ENCODE measurements at regions not wholly inside any gene's neighbourhood (a gene's known extent, or its start where the extent isn't known, plus 50 kb on each side); places are given as distances from the start of the nearest gene placed in this dataset.

DNA sequence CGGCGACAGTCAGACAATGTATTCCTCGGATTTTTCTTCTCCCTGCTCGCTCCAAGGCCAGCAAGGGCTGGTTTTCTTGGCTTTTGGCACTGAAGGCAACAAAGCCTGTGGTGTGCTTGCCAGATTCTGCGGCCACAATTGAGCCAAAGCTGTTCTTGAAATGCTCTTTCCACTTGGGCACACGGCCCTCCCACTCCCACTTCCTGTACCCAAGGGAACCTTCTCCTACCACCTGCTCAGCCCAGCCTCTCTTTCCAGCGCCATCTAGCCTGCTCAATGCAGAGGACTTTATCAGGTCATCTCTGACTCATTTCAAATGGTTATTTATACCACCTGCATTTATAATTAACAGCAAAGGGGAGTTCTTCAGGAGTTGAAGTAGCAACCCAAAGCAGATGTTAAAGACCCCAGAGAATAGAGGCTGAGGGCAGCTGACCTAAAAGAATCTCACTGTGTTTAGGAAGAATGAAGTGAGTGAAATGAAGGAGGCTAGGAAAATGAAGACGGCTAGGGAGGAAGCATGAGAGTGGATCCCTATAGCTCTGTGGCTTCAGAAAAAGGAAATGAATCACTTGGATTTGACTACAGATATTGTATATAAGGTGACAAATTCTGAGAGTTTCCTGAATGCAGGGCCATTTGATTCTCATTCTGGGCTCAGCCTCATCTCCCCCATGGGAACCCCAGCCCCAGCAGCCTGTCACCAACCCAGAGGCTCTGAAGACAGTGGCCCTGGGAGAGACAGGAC, 439.0 kb downstream of the ENC1 start:
- ATAC-seq: peak; percentile 19
- Histone ChIP-seq H3K9me3 (no peaks in the 10 kb centered on the region), H3K4me3 (no peak overlapping the region), H3K4me1 (ENCODE audit: low read depth) (no peaks in the 10 kb centered on the region), H3K36me3 (ENCODE audit: low read depth) (no peaks in the 10 kb centered on the region)
- TF ChIP-seq, protein P1, sequence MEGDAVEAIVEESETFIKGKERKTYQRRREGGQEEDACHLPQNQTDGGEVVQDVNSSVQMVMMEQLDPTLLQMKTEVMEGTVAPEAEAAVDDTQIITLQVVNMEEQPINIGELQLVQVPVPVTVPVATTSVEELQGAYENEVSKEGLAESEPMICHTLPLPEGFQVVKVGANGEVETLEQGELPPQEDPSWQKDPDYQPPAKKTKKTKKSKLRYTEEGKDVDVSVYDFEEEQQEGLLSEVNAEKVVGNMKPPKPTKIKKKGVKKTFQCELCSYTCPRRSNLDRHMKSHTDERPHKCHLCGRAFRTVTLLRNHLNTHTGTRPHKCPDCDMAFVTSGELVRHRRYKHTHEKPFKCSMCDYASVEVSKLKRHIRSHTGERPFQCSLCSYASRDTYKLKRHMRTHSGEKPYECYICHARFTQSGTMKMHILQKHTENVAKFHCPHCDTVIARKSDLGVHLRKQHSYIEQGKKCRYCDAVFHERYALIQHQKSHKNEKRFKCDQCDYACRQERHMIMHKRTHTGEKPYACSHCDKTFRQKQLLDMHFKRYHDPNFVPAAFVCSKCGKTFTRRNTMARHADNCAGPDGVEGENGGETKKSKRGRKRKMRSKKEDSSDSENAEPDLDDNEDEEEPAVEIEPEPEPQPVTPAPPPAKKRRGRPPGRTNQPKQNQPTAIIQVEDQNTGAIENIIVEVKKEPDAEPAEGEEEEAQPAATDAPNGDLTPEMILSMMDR (IDR thresholded peaks at IDR 0.05): no peak
- intact Hi-C loops (cut with DNase I, micrococcal nuclease): no loop called here
- DNase-seq: no peak

DNA sequence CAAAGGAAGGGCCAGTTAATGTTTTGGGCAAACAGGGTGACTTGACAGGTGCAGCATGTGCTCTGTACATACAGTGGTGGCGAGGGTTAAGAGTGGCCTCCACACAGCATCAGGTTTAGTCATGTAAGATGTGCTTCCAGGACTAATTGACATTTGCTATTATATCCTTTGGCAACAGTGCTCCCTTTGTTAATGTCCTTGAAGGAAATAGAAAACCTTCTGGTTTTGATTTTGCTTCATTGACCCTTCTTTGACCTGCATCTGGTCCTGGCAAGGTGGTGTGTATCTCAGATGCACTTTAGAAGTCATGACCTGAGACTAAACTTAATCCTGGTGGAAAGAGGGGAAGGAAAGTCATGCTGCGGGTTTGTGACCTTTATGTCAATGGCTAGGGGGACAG, 440.0 kb downstream of the ENC1 start:
- intact Hi-C loops (cut with DNase I, micrococcal nuclease): no loop called here
- Histone ChIP-seq H3K36me3 (ENCODE audit: low read depth) (no peaks in the 10 kb centered on the region), H3K9me3 (no peaks in the 10 kb centered on the region), H3K4me3 (no peak overlapping the region), H3K4me1 (ENCODE audit: low read depth) (no peaks in the 10 kb centered on the region)
- TF ChIP-seq, protein P1 (IDR thresholded peaks at IDR 0.05): no peak
- ATAC-seq (no peak), DNase-seq (no peak)

DNA sequence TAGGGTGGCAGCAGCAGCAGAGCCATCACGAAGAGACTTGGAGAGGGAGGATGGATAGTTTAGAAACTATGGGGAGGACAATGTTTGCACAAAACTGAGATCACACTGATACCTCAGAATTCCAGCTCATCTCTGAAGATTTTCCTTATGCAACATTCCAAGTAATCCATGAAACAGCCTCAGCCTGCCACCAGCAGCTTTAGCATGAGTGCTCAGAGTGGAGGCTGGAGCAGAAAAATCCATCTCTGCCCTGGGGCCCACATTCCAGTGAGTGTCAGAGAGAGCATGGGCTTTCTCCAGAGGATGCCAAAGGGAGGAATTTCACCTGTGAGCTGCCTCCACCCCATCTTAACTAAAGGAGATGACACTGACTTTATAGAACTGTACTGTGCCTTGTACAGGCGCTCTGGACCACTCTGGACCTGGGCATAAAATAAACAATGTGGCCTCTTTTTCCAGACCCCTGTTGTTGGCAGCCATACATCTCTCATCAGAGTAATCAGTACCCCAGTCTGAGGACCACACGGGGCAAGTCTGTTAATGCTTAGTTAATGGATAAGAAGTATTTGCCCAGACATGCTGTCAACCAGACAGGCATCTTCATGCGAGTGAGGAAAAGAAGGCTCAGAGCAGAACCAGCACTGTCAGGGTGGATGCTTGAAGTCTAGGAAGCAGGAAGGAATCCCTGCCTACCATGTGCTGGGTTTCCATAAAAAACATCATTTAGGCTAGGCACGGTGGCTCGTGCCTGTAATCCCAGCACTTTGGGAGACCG, 440.9 kb downstream of the ENC1 start:
- Histone ChIP-seq H3K4me1 (ENCODE audit: low read depth) (no peaks in the 10 kb centered on the region), H3K9me3 (no peaks in the 10 kb centered on the region), H3K36me3 (ENCODE audit: low read depth) (no peaks in the 10 kb centered on the region), H3K4me3 (no peak overlapping the region)
- intact Hi-C loops (cut with DNase I, micrococcal nuclease): no loop called here
- TF ChIP-seq, protein P1 (IDR thresholded peaks at IDR 0.05): no peak
- ATAC-seq: no peak
- no peak for DNase-seq

DNA sequence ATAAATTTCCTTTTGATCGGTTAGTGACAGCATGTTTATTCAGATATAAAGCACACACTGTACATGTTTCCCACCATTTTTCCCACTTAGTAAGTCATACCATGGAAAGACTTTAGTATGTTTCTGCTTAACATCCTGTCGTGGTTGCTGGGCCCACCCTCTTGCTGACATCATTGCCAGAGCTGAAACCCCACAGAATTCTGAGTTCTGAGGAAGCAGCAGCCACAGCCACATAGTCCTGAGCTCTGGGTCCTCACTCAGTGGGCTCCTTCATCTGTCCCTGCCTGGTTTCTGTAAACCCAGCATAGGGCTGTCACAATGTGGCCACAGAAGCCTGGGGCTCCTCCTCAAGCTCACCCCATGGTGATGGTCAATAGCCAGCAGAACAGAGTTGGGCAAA, 441.5 kb downstream of the ENC1 start:
- H3K9me3 ChIP-seq: no peaks in the 10 kb centered on the region
- no peaks in the 10 kb centered on the region for H3K36me3 ChIP-seq (ENCODE audit: low read depth)
- H3K4me3 ChIP-seq: no peak overlapping the region
- TF ChIP-seq, protein P1 (IDR thresholded peaks at IDR 0.05): no peak
- intact Hi-C loops (cut with DNase I, micrococcal nuclease): no loop called here
- DNase-seq: no peak
- ATAC-seq: no peak
- H3K4me1 ChIP-seq (ENCODE audit: low read depth): no peaks in the 10 kb centered on the region

DNA sequence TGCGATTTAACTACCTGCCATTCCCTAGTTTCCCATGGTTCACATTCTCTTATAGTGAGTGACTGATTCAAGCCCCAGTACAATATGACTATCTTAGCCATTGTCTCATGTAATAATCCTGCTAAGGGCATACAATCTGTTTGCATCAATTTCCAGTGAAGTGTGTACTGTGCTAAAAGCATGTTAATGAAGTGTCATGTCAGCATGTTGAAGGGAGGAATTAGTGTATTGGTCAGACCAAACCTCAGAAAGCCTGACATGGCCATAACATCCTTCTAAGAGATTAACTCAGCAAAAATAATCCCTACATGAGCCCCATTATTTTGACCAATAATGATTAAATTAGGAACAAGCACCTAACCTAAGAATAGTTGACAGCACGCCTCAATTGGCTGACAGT, 442.4 kb downstream of the ENC1 start:
- H3K9me3 ChIP-seq: no peaks in the 10 kb centered on the region
- H3K4me1 ChIP-seq (ENCODE audit: low read depth): no peaks in the 10 kb centered on the region
- DNase-seq: no peak
- ATAC-seq: no peak
- intact Hi-C loops (cut with DNase I, micrococcal nuclease): no loop called here
- H3K4me3 ChIP-seq: no peak overlapping the region
- TF ChIP-seq, protein P1 (IDR thresholded peaks at IDR 0.05): no peak
- no peaks in the 10 kb centered on the region for H3K36me3 ChIP-seq (ENCODE audit: low read depth)
